Endothelial cell of umbilical vein (primary cell): ENCODE measurements at regions not wholly inside any gene's neighbourhood (a gene's known extent, or its start where the extent isn't known, plus 50 kb on each side); places are given as distances from the start of the nearest gene placed in this dataset.

Experiments used
- BruUV-seq: library from RNA; stranded (reverse); fragments of 400-500 nt; replicated peaks from 2 replicates; lab custom pipeline; 2021; lab: Mats Ljungman, UMichigan
- CTCF ChIA-PET: fragments of 300-600, 350-600 bp; sonication (Branson Sonifier 250); formaldehyde crosslinking; loops from one replicate; lab custom pipeline; 2021; ENCODE audit warnings: antibody characterized with exemption, inconsistent platforms; lab: Charles Lee
- POLR2A ChIA-PET: fragments of 300-600, 350-600 bp; sonication (Branson Sonifier 250); formaldehyde crosslinking; loops from one replicate; lab custom pipeline; 2021; ENCODE audit warnings: antibody characterized with exemption, inconsistent platforms; lab: Charles Lee
- DNase-seq: peaks from one replicate; pipeline ENCODE4 v3.0.0-alpha.2; 2011; ENCODE audit warnings: low read depth, low spot score
- FAIRE-seq: peaks from 2 replicates; lab custom pipeline; 2011; peaks lifted over from hg19 to GRCh38; lab: Jason Lieb, UNC
- H2AFZ ChIP-seq: 2 replicates; pipeline ENCODE4 v1.6.0; 2012; ENCODE audit warnings: low read depth, low read length, control low read depth, inconsistent platforms
- H3K27ac ChIP-seq: 2 replicates; pipeline ENCODE4 v1.5.1; 2011; ENCODE audit warnings: low read depth, mild to moderate bottlenecking, control low read depth, low read length, moderate library complexity; ENCODE audit not compliant: insufficient read depth
- H3K27me3 ChIP-seq, 2 experiments: 2 replicates each; pipeline versions ENCODE4 v1.6.0 to v1.6.1; 2011; ENCODE audit warnings: low read length in 2 of 2, mixed read lengths in 1 of 2; ENCODE audit not compliant: control insufficient read depth in 2 of 2, insufficient read depth in 2 of 2
- H3K36me3 ChIP-seq, 2 experiments: 2 replicates in 1 of 2; 3 replicates in 1 of 2; pipeline ENCODE4 v1.5.1; 2011; ENCODE audit warnings: low read length in 2 of 2, mild to moderate bottlenecking in 1 of 2, moderate library complexity in 1 of 2; ENCODE audit not compliant: control insufficient read depth in 2 of 2, insufficient read depth in 2 of 2; ENCODE audit errors: extremely low read depth in 1 of 2
- H3K4me1 ChIP-seq: 3 replicates; pipeline ENCODE4 v1.5.1; 2011; ENCODE audit warnings: mild to moderate bottlenecking, low read length; ENCODE audit not compliant: control insufficient read depth, insufficient read depth; ENCODE audit errors: extremely low read depth
- H3K4me2 ChIP-seq: 2 replicates; pipeline ENCODE4 v1.6.1; 2011; ENCODE audit warnings: low read length, control low read depth, mixed read lengths; ENCODE audit not compliant: insufficient read depth
- H3K4me3 ChIP-seq, 3 experiments: fragments of 200-600 bp in 1 of 3; sonication (generic), shearing (Covaris generic) in 1 of 3; replicated peaks in 1 of 3; 2 replicates each; pipeline ENCODE4 v1.5.1; 2011 to 2016; ENCODE audit warnings: control low read depth in 3 of 3, low read length in 3 of 3, mild to moderate bottlenecking in 2 of 3, inconsistent platforms in 1 of 3, low read depth in 1 of 3, moderate library complexity in 1 of 3; ENCODE audit not compliant: insufficient read depth in 1 of 3
- H3K79me2 ChIP-seq: 2 replicates; pipeline ENCODE4 v1.6.0; 2012; ENCODE audit warnings: low read length, inconsistent platforms; ENCODE audit not compliant: control insufficient read depth, insufficient read depth
- H3K9ac ChIP-seq: replicated peaks from 2 replicates; pipeline ENCODE3; 2011; ENCODE audit warnings: low read length, control low read depth; ENCODE audit not compliant: insufficient read depth; ENCODE audit errors: extremely low read depth
- H3K9me1 ChIP-seq: replicated peaks from 3 replicates; pipeline ENCODE4 v1.6.0; 2011; ENCODE audit warnings: mild to moderate bottlenecking, low read length; ENCODE audit not compliant: control insufficient read depth, insufficient read depth; ENCODE audit errors: extremely low read depth
- H3K9me3 ChIP-seq: replicated peaks from 2 replicates; pipeline ENCODE4 v1.5.1; 2012; ENCODE audit warnings: low read length, inconsistent platforms; ENCODE audit not compliant: control insufficient read depth, insufficient read depth
- H4K20me1 ChIP-seq: replicated peaks from 2 replicates; pipeline ENCODE3; 2011; ENCODE audit warnings: mild to moderate bottlenecking, low read length; ENCODE audit not compliant: control insufficient read depth, insufficient read depth; ENCODE audit errors: extremely low read depth
- CTCF ChIP-seq, 2 donors: IDR thresholded peaks; 1 replicate in 1 of 2; 2 replicates in 1 of 2; pipeline ENCODE4 v1.5.1; 2011; ENCODE audit warnings: low read length in 2 of 2, mild to moderate bottlenecking in 2 of 2, moderate library complexity in 2 of 2, control low read depth in 1 of 2, inconsistent platforms in 1 of 2, low read depth in 1 of 2; ENCODE audit not compliant: insufficient read depth in 1 of 2; ENCODE audit errors: extremely low read depth in 1 of 2
- EZH2 ChIP-seq: IDR thresholded peaks from 2 replicates; pipeline ENCODE4 v1.6.1; 2012; ENCODE audit warnings: borderline replicate concordance, low read depth, mild to moderate bottlenecking, moderate library complexity, low read length, inconsistent platforms; ENCODE audit not compliant: severe bottlenecking
- FOS ChIP-seq: IDR thresholded peaks from 2 replicates; pipeline ENCODE4 v1.6.1; 2011; ENCODE audit warnings: mild to moderate bottlenecking, low read length, moderate library complexity, borderline replicate concordance; ENCODE audit not compliant: insufficient read depth
- GATA2 ChIP-seq: IDR thresholded peaks from 2 replicates; pipeline ENCODE4 v1.7.0; 2011; ENCODE audit warnings: low read depth, mild to moderate bottlenecking, moderate library complexity, mixed read lengths, low read length; ENCODE audit not compliant: insufficient read length, insufficient read depth
- JUN ChIP-seq: IDR thresholded peaks from 2 replicates; pipeline ENCODE4 v1.6.1; 2011; ENCODE audit warnings: borderline replicate concordance, low read depth; ENCODE audit not compliant: insufficient read length, insufficient read depth
- MAX ChIP-seq: IDR thresholded peaks from 2 replicates; pipeline ENCODE4 v1.6.1; 2011; ENCODE audit not compliant: insufficient read depth, insufficient read length
- MYC ChIP-seq: IDR thresholded peaks from one replicate; pipeline ENCODE4 v1.6.1; 2011; ENCODE audit warnings: mild to moderate bottlenecking, low read depth, low read length
- POLR2A ChIP-seq: IDR thresholded peaks from 2 replicates; pipeline ENCODE4 v1.6.1; 2012; ENCODE audit warnings: low read depth, mild to moderate bottlenecking, control low read depth, low read length
- POLR2AphosphoS5 ChIP-seq: IDR thresholded peaks from 2 replicates; pipeline ENCODE4 v1.6.1; 2012; ENCODE audit warnings: low read depth, mild to moderate bottlenecking, control low read depth, low read length, moderate library complexity; ENCODE audit not compliant: insufficient read depth
- dilution Hi-C: fragments of 300-500 bp; cut with MboI; formaldehyde crosslinking; loops from one replicate; pipeline ENCODE4 v1.15.0; 2019; ENCODE audit warnings: low sequenced_read_pairs; ENCODE audit not compliant: extremely low pct_ligation_motif_present
- intact Hi-C: fragments of 100-400 bp; cut with micrococcal nuclease; formaldehyde crosslinking; loops from one replicate; pipeline ENCODE4 v1.10.0; 2022

GRCh38 chr13:99651016-99651415 lies 149.7 kb downstream of the TM9SF2 start:
- no peak overlapping the region for H3K4me2 ChIP-seq
- CTCF ChIA-PET: no interaction called here
- H3K9ac ChIP-seq: no peak overlapping the region
- no peaks in the 10 kb centered on the region for H3K79me2 ChIP-seq
- FAIRE-seq (no peak), DNase-seq (no peak)
- POLR2A ChIA-PET: no interaction called here
- intact Hi-C loops (loop anchor here (10.0 kb wide), 1 partner anchor 314 kb away; no protein-coding TSS in a partner anchor), dilution Hi-C loops (no loop called here)
- no peaks in the 10 kb centered on the region for H3K36me3 ChIP-seq
- H3K27me3 ChIP-seq: peaks cover 0 to 6% of the 10 kb centered on the region in 2 experiments
- H3K4me1 ChIP-seq: no peaks in the 10 kb centered on the region
- BruUV-seq: no TSS peak
- H4K20me1 ChIP-seq: no peaks in the 10 kb centered on the region
- no peak overlapping the region for H2AFZ ChIP-seq
- H3K27ac ChIP-seq: no peak overlapping the region
- TF ChIP-seq POLR2A (no peak), POLR2AphosphoS5 (no peak), MYC (no peak), JUN (no peak), CTCF (IDR thresholded peaks at IDR 0.05; ENCODE audit: extremely low read depth in 1 of 2, insufficient read depth in 1 of 2, low read depth in 1 of 2, low read length in 2 of 2) (no peak), EZH2 (no peak), MAX (no peak), FOS (no peak), GATA2 (no peak)
- no peaks in the 10 kb centered on the region for H3K9me1 ChIP-seq
- no peak overlapping the region for H3K4me3 ChIP-seq
- no peaks in the 10 kb centered on the region for H3K9me3 ChIP-seq
